ENCODE measurements at regions not wholly inside any gene's neighbourhood (a gene's known extent, or its start where the extent isn't known, plus 50 kb on each side); places are given as distances from the start of the nearest gene placed in this dataset.

DNA sequence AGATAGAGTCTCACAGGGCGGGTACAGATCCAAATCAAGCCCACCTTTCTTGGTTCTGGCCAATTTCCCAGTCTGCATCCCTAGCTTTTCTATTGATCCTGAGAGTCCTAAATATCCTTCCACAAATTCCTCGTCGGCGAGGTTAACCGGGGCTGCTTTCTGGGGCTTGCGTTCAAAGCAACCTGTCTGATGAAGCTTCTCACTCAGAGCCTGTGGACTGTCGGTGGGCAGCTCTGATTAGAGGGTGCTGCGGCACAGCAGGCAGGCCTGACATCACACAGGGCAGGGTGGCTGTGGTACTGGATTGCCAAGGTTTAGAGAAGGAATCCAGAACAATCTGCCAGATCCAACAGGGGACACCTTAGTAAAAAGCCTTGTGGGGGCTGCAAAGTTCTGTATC is 338.0 kb upstream of the ZMIZ1 start:
- CTCF ChIA-PET: no interaction called here

DNA sequence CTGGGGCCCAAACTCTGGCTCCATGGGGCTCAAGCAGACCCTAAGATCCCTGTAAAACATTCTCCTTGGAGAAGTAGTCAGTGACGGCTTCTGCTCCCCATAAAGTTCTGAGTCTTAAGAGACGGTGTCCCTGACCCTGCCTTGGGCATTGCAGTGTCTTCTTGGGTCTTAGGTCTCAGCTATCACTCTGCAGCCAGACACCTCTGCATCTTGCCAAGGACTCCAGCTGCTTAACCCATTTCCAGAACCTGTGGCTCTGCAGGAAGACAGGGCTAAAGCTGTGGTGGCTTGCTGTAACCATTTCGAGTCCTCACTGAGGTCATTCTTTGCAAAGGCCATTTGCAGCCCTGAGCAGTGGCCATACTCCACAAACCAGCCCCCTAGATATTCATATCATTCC is 337.1 kb upstream of the ZMIZ1 start:
- Mint-ChIP-seq H3K27ac (no peak overlapping the region), H3K27me3 (peaks cover 4% of the 10 kb centered on the region), H3K4me3 (no peak overlapping the region), H3K9me3 (ENCODE audit: low read depth) (no peaks in the 10 kb centered on the region), H3K36me3 (ENCODE audit: low read depth) (no peaks in the 10 kb centered on the region), H3K4me1 (no peaks in the 10 kb centered on the region)
- intact Hi-C loops (cut with DNase I, micrococcal nuclease): no loop called here
- ATAC-seq: no peak
- CTCF ChIA-PET: no interaction called here
- POLR2A ChIA-PET: no interaction called here
- DNase-seq: no peak

More for the DNA sequence above, 338.0 kb upstream of the ZMIZ1 start:
- Mint-ChIP-seq H3K4me1 (no peaks in the 10 kb centered on the region), H3K9me3 (ENCODE audit: low read depth) (no peaks in the 10 kb centered on the region), H3K27ac (no peak overlapping the region), H3K36me3 (ENCODE audit: low read depth) (no peaks in the 10 kb centered on the region), H3K27me3 (peaks cover 2% of the 10 kb centered on the region), H3K4me3 (no peak overlapping the region)
- intact Hi-C loops (cut with DNase I, micrococcal nuclease): no loop called here
- no peak for DNase-seq
- no peak for ATAC-seq
- POLR2A ChIA-PET: no interaction called here

DNA sequence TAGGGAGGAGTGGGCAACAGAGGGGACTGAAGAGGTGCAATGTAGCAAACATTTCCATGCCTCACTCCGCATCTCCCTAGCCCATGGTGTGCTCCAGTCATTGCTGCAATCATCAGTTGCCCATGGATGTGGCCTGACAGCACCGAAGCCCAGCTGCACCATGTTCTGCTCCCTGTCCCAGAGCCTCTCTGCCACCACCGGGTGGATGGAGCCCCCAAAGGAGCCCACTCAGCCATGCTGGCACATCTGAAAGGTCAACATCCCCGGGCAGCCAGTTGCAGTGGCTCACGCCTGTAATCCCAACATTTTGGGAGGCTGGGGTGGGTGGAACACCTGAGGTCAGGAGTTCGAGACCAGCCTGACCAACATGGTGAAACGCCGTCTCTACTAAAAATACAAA is 336.4 kb upstream of the ZMIZ1 start:
- POLR2A ChIA-PET: no interaction called here

DNA sequence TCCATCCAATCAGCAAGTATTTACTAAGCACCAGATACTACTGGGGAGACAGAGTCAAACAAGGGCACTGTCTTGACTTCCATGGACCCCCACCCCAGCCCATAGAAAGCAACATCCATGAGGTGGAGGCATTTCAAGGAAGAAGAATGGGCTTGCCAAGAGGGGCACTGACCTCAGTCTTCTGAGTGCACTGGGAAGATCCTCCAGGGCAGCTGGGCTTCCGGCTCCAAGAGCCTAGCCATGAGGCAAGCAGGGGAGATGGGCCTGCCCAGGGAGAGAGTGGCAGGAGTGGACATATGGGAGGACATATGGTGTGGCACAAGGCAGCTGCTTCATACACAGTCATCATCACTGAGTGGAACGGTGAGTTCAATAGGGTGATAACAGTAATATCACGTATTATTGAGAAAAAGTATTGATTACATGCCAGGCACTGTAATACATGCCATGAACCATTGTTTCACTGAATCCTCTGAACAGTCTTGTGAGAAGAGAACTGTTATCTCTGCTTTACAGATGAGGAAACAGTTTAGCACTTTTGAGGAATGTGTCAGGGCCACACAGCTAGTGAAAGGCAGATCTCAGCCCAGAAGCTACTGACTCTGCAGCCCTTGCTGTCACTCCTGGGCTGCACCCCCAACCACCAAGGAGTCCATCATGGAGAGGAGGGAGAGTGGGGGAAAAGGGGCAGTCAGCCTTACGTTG is 331.7 kb upstream of the ZMIZ1 start:
- no peak overlapping the region for H3K27ac Mint-ChIP-seq
- ChIA-PET CTCF (interaction anchor here (0.8 kb wide), 1 partner anchor 65 kb away, joined by 3 read pairs; no protein-coding TSS in a partner anchor), POLR2A (no interaction called here)
- intact Hi-C loops (cut with DNase I, micrococcal nuclease): no loop called here
- H3K4me3 Mint-ChIP-seq: no peak overlapping the region
- no peaks in the 10 kb centered on the region for H3K4me1 Mint-ChIP-seq
- no peak for DNase-seq
- peaks cover 4% of the 10 kb centered on the region for H3K27me3 Mint-ChIP-seq
- H3K9me3 Mint-ChIP-seq (ENCODE audit: low read depth): no peaks in the 10 kb centered on the region
- H3K36me3 Mint-ChIP-seq (ENCODE audit: low read depth): no peaks in the 10 kb centered on the region
- ATAC-seq: no peak

More for the DNA sequence above, 336.4 kb upstream of the ZMIZ1 start:
- ATAC-seq: no peak
- CTCF ChIA-PET: interaction anchor here (0.7 kb wide), 1 partner anchor 76 kb away, joined by 3 read pairs; no protein-coding TSS in a partner anchor
- H3K36me3 Mint-ChIP-seq (ENCODE audit: low read depth): no peaks in the 10 kb centered on the region
- H3K9me3 Mint-ChIP-seq (ENCODE audit: low read depth): no peaks in the 10 kb centered on the region
- H3K4me3 Mint-ChIP-seq: no peak overlapping the region
- H3K4me1 Mint-ChIP-seq: no peaks in the 10 kb centered on the region
- no peak overlapping the region for H3K27ac Mint-ChIP-seq
- peaks cover 2% of the 10 kb centered on the region for H3K27me3 Mint-ChIP-seq
- no peak for DNase-seq
- intact Hi-C loops (cut with DNase I, micrococcal nuclease): no loop called here

DNA sequence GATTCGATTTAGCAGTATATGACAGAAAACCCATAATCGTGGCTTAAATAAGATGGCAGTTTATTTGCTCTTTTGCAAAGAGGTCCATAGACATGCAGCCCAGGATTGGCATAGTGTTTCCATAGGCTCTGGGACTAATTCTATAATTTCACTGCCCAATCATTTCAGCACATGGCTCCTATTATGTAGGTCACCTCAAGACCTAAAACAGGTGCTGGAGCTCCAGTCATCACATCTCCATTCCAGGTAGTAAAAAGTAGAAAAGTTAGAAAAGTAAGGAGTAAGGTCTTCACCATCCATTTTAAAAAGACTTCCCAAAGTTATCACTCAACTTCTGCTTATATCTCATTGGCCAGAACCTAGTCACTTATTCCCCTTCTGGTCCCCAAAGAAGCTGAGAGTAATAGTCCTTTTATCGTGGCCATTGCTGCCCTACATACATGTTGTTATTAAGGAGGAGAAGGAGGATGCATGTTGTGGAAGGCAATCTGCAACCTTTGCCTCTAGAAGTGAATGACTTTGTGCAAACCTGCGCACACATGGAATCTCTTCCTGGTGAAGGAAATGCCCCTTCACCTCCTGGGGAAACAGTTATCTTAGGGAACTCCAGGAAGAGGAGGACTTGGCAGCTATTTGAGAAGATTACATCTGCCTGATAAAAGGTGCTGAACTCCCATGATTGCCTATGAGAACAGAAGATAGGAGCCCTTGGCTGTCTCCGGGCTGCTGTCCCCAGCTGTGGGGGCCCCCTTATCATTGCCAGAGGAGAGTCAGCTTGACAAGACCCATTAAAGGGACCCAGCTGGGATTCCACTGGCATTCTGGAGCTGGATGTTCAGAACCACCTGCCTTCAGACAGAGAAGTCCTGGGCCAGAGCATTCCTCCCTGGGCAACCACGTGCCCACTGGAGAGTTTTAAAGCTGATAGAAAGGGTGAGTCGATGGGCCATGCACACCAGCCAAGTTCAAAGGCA is 330.6 kb upstream of the ZMIZ1 start:
- peaks cover 4% of the 10 kb centered on the region for H3K27me3 Mint-ChIP-seq
- H3K4me1 Mint-ChIP-seq: peaks cover 6% of the 10 kb centered on the region
- ChIA-PET POLR2A (no interaction called here), CTCF (interaction anchor here (0.7 kb wide), 1 partner anchor 186 kb away, joined by 3 read pairs; no protein-coding TSS in a partner anchor)
- intact Hi-C loops (cut with DNase I, micrococcal nuclease): no loop called here
- H3K27ac Mint-ChIP-seq: no peak overlapping the region
- H3K36me3 Mint-ChIP-seq (ENCODE audit: low read depth): no peaks in the 10 kb centered on the region
- no peak for DNase-seq
- no peak overlapping the region for H3K4me3 Mint-ChIP-seq
- no peak for ATAC-seq
- no peaks in the 10 kb centered on the region for H3K9me3 Mint-ChIP-seq (ENCODE audit: low read depth)

DNA sequence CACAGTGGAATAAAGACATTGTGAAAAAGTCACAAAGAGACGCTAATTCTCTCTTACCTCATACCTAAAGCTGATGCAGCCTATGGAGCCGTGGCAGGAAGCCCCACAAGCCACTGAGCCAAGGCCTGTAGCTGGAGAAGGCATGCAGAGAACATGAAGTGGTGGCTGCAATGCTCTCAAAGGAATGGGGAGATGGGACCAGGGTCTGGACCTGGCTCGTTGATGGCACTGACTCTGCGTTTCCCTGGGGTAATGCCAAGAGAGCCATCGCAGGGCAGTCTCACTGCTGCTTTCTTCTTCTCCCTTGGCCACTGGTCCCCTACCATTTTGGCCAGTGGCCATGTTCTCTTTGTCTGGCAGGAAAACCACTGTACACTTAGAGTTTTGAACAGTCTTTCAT is 329.9 kb upstream of the ZMIZ1 start:
- peaks cover 10% of the 10 kb centered on the region for H3K4me1 Mint-ChIP-seq

DNA sequence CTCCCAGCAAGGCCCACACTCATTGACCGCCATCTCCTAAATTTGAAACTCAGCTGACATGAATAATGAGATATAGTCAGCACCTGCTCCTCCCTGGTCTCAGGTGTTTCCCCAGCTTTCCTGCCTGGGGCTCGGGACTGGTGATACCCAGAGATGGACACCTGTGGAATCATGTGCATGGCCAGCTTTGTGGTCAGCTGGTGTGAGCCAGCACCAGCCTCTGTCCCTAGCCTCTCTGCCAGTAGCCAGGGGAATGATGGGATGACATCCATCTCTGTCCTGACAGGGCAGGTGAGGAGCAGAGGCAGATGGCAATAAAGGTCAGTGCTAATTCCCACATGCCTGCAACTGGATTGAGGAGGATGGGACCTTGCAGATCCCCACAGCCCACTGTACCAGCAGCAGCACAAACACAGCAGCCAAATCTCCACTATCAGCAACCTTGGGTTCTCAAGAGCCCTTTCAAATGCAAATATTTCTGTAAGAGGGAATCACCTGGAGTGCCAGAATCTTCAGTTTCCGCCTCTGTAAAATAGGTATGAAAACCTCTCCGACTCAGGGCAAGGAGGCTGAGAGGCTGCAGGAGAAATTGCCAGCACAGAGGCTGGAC is 329.2 kb upstream of the ZMIZ1 start:
- peaks cover 10% of the 10 kb centered on the region for H3K4me1 Mint-ChIP-seq

More for the DNA sequence above, 329.9 kb upstream of the ZMIZ1 start:
- Mint-ChIP-seq H3K27ac (no peak overlapping the region), H3K36me3 (ENCODE audit: low read depth) (no peaks in the 10 kb centered on the region), H3K4me3 (no peak overlapping the region), H3K27me3 (peaks cover 4% of the 10 kb centered on the region), H3K9me3 (ENCODE audit: low read depth) (no peaks in the 10 kb centered on the region)
- no peak for DNase-seq
- ChIA-PET POLR2A (no interaction called here), CTCF (no interaction called here)
- ATAC-seq: no peak
- intact Hi-C loops (cut with DNase I, micrococcal nuclease): no loop called here

DNA sequence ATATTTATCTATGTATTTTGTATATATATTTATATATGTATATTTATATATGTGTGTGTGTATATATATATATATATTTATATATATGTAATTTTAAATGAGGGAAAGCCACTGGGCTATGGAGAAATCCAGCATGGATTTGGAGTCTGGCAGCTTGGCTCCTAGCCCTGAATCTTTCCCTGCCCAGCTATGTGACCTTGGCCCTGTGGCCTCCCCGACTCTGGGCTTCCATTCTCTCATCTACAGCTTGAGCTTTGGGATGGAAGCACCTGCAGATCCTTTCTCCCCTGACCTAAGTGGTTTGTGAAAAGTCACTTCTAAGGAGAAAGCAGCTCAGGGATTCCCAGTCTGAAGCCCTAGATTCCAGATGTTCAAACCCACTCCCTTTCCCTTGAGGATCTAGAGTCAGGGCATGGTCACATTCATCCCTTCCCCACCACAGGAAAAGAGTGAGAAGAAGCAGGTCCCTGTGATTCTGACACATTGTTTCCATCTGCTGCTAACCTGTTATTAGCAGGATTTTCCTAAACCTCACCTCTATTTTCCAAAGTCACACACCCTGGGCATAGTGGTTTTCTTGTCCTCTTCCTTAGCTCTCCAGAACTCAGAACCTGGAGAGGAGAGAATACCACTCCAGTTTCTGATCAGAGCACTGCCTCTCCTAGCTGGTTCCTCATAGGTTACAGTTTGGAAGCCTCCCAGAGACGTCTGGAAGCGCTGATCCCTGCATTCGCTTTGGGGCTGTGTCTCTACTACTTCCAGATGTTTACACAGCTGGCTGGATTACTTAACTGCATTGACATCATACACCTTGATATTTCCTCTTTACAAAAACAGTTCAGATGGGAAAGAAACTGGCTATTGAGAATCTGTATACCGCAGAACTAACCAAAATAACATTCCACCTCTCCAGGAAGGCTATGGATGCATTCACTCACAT is 327.5 kb upstream of the ZMIZ1 start:
- H3K27me3 Mint-ChIP-seq: peaks cover 4% of the 10 kb centered on the region
- CTCF ChIA-PET: interaction anchor here (1.5 kb wide), 1 partner anchor 456 kb away, joined by 6 read pairs; no protein-coding TSS in a partner anchor
- no peaks in the 10 kb centered on the region for H3K9me3 Mint-ChIP-seq (ENCODE audit: low read depth)
- peaks cover 10% of the 10 kb centered on the region for H3K4me1 Mint-ChIP-seq
- H3K27ac Mint-ChIP-seq: no peak overlapping the region
- ATAC-seq (no peak), DNase-seq (no peak)
- intact Hi-C loops (cut with DNase I, micrococcal nuclease): no loop called here
- no peaks in the 10 kb centered on the region for H3K36me3 Mint-ChIP-seq (ENCODE audit: low read depth)
- no peak overlapping the region for H3K4me3 Mint-ChIP-seq
- POLR2A ChIA-PET: interaction anchor here (0.6 kb wide), 1 partner anchor 22 kb away, joined by 3 read pairs; no protein-coding TSS in a partner anchor

More for the DNA sequence above, 329.2 kb upstream of the ZMIZ1 start:
- Mint-ChIP-seq H3K36me3 (ENCODE audit: low read depth) (no peaks in the 10 kb centered on the region), H3K27me3 (peaks cover 4% of the 10 kb centered on the region), H3K27ac (no peak overlapping the region), H3K9me3 (ENCODE audit: low read depth) (no peaks in the 10 kb centered on the region), H3K4me3 (no peak overlapping the region)
- ATAC-seq: no peak
- POLR2A ChIA-PET: no interaction called here
- CTCF ChIA-PET: no interaction called here
- no peak for DNase-seq
- intact Hi-C loops (cut with DNase I, micrococcal nuclease): no loop called here

DNA sequence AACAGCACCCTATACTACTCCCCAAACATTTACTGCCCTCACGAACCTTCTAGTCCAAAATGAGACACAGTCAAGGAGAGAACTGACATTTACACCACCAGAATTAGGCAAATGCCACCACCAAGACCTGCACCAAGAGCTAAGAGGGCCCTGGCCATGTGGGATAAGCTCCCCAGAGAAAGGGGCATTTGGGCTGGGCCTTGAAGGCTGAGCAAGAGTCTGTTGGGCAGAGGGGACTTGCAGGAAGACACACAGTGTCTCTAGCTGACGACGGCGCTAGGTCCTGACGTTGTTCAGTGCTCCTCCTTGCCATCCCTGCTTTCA is 326.4 kb upstream of the ZMIZ1 start:
- Mint-ChIP-seq H3K9me3 (ENCODE audit: low read depth) (no peaks in the 10 kb centered on the region), H3K27ac (no peak overlapping the region), H3K4me1 (peaks cover 10% of the 10 kb centered on the region), H3K4me3 (no peak overlapping the region), H3K27me3 (peaks cover 2% of the 10 kb centered on the region), H3K36me3 (ENCODE audit: low read depth) (no peaks in the 10 kb centered on the region)
- intact Hi-C loops (cut with DNase I, micrococcal nuclease): no loop called here
- POLR2A ChIA-PET: no interaction called here
- ATAC-seq (no peak), DNase-seq (no peak)
- CTCF ChIA-PET: interaction anchor here (0.6 to 1.5 kb wide), 2 partner anchors 21 to 454 kb away, joined by 3 to 6 read pairs; no protein-coding TSS in a partner anchor

DNA sequence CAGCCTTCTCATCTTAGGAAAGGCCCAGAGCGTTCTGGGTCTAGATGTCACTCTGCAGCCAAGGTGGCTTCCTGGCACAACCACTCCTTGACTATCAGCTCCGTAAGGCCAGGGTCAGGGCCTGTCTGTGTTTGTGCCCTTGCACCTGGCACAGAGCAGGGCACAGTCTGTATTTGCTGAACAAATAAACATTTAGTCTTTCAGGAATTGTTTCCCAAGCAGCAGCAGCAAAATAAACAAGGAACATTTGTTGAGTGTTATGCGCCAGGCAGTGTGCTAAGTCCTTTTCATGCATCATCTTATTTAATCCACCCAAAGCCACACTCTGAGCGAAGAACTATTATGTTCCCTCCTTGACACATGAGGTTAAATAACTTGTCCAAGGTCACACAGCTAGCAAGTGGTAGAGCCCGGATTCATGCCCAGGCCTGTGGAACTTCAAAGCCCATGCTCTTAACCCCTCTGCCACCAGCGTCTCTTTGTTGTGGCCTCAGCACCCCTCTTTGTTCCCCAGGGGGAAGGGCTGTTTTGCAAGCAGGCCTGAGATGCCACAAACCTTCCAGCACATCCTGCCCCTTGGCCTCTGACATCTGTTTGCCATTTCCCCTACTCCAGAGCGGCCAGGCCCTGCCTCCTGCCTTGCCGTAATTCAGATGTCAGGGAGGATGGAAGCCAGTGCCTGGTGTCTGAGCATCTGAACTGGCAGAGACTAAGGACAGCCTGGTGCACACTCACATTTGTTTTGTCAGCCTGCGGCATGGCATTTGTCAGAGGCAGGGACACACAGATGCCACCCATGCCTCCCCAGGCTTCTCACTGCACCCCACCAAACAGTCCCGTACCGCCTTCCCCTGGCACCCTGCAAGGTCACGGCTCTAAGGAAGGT is 325.8 kb upstream of the ZMIZ1 start:
- CTCF ChIA-PET: interaction anchor here (0.6 to 1.5 kb wide), 2 partner anchors 20 to 454 kb away, joined by 3 to 6 read pairs; no protein-coding TSS in a partner anchor
- POLR2A ChIA-PET: no interaction called here
- Mint-ChIP-seq H3K9me3 (ENCODE audit: low read depth) (no peaks in the 10 kb centered on the region), H3K4me1 (peaks cover 10% of the 10 kb centered on the region), H3K36me3 (ENCODE audit: low read depth) (no peaks in the 10 kb centered on the region), H3K4me3 (no peak overlapping the region), H3K27me3 (peaks cover 2% of the 10 kb centered on the region), H3K27ac (no peak overlapping the region)
- intact Hi-C loops (cut with DNase I, micrococcal nuclease): no loop called here
- DNase-seq (no peak), ATAC-seq (peak; percentile 55)

All from activated CD4-positive, alpha-beta T cell treated with anti-CD3 and anti-CD28 coated beads for 36 hours (primary cell).